Osteocyte (in vitro differentiated cells): ENCODE measurements at regions not wholly inside any gene's neighbourhood (a gene's known extent, or its start where the extent isn't known, plus 50 kb on each side); places are given as distances from the start of the nearest gene placed in this dataset.

Source experiments
- DNase-seq: peaks from one replicate; pipeline ENCODE4 v3.0.0; 2021; ENCODE audit warnings: mixed read lengths; ENCODE audit not compliant: unreplicated experiment; ENCODE audit errors: extremely low spot score
- H3K27ac Mint-ChIP-seq: one replicate; pipeline ENCODE4 v1.8.0; 2021; ENCODE audit warnings: mild to moderate bottlenecking, mixed read lengths; ENCODE audit not compliant: unreplicated experiment
- H3K27me3 Mint-ChIP-seq: one replicate; pipeline ENCODE4 v1.8.0; 2021; ENCODE audit warnings: mixed read lengths; ENCODE audit not compliant: unreplicated experiment
- H3K36me3 Mint-ChIP-seq: one replicate; pipeline ENCODE4 v1.8.0; 2021; ENCODE audit warnings: mixed read lengths; ENCODE audit not compliant: unreplicated experiment
- H3K4me1 Mint-ChIP-seq: one replicate; pipeline ENCODE4 v1.8.0; 2021; ENCODE audit warnings: mixed read lengths; ENCODE audit not compliant: unreplicated experiment
- H3K4me3 Mint-ChIP-seq: one replicate; pipeline ENCODE4 v1.8.0; 2021; ENCODE audit warnings: mild to moderate bottlenecking, moderate library complexity, mixed read lengths; ENCODE audit not compliant: unreplicated experiment
- H3K9me3 Mint-ChIP-seq: one replicate; pipeline ENCODE4 v1.8.0; 2021; ENCODE audit warnings: mixed read lengths; ENCODE audit not compliant: unreplicated experiment
- TF ChIP-seq, protein P1 (sequence below): fragments of 200-600 bp; sonication (generic); IDR thresholded peaks from 2 replicates; pipeline ENCODE4 v1.5.0; 2021; ENCODE audit warnings: antibody characterized with exemption, mild to moderate bottlenecking, moderate library complexity

DNA sequence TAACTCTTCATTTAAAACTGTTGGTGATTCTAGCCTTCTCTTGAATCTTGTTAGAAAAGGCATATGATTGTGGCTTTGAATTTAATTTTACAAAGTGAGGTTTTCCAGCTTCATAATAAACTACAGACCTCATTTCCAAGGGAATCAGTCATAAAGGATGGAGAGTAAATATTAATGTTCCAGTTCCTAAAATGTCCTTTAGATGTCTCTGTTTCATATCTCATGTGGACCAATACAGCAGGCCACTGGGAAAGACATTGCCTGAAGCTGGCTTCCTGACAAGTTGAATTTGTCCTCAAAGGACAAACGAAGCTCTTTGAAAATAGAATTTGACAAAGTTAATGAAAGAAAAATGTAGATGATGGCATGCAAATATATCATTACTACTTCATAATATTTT is 125.4 kb downstream of the ZNF330 start:
- Mint-ChIP-seq H3K36me3 (no peaks in the 10 kb centered on the region), H3K27me3 (peaks cover 2% of the 10 kb centered on the region), H3K4me3 (no peak overlapping the region), H3K27ac (no peak overlapping the region), H3K4me1 (peaks cover 21% of the 10 kb centered on the region), H3K9me3 (no peaks in the 10 kb centered on the region)
- no peak for DNase-seq
- TF ChIP-seq, protein P1, sequence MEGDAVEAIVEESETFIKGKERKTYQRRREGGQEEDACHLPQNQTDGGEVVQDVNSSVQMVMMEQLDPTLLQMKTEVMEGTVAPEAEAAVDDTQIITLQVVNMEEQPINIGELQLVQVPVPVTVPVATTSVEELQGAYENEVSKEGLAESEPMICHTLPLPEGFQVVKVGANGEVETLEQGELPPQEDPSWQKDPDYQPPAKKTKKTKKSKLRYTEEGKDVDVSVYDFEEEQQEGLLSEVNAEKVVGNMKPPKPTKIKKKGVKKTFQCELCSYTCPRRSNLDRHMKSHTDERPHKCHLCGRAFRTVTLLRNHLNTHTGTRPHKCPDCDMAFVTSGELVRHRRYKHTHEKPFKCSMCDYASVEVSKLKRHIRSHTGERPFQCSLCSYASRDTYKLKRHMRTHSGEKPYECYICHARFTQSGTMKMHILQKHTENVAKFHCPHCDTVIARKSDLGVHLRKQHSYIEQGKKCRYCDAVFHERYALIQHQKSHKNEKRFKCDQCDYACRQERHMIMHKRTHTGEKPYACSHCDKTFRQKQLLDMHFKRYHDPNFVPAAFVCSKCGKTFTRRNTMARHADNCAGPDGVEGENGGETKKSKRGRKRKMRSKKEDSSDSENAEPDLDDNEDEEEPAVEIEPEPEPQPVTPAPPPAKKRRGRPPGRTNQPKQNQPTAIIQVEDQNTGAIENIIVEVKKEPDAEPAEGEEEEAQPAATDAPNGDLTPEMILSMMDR = peak; percentile 78

DNA sequence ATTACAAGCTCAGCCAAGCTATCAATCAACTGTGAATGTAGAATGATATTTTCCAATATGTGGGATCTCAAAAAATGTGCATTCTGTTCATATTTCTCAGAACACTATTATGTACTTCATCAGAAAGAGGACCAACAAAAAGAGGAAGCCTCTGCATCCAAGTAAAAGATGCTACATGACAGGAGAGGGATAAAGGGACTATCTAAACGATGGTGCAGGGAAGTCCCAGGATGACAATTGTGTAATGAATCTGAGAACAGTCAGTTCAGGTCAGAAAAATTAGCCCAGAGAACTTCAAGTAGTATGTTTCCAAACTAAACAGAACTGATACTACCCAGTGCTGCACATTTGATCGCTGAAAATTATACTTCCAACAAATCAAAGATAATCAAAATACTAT is 127.0 kb downstream of the ZNF330 start:
- Mint-ChIP-seq H3K27ac (no peak overlapping the region), H3K9me3 (no peaks in the 10 kb centered on the region), H3K4me1 (peaks cover 24% of the 10 kb centered on the region), H3K4me3 (no peak overlapping the region), H3K36me3 (no peaks in the 10 kb centered on the region), H3K27me3 (peaks cover 2% of the 10 kb centered on the region)
- DNase-seq = no peak
- TF ChIP-seq, protein P1 = no peak

DNA sequence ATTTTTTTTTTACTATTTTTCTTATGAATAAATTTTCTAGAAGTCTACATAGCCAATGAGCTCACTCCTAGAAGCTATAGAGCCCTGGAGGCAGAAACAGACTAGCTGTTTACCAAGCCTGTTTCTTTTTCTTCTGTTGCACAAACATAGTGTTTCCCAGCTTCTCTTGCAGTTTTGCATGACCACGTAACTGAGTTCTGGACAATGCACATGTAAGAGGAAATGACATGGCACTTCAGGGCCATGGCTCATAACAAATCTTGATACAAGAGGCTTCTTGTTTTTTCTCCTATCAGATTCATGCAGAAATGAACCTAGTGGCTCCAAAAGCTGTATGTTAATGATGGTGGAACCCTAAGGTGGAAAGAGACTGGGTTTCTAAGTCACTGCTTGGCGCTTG is 127.4 kb downstream of the ZNF330 start:
- Mint-ChIP-seq H3K4me3 (no peak overlapping the region), H3K4me1 (peaks cover 28% of the 10 kb centered on the region), H3K27me3 (peaks cover 2% of the 10 kb centered on the region), H3K27ac (no peak overlapping the region), H3K36me3 (no peaks in the 10 kb centered on the region), H3K9me3 (no peaks in the 10 kb centered on the region)
- TF ChIP-seq, protein P1 = no peak
- no peak for DNase-seq

DNA sequence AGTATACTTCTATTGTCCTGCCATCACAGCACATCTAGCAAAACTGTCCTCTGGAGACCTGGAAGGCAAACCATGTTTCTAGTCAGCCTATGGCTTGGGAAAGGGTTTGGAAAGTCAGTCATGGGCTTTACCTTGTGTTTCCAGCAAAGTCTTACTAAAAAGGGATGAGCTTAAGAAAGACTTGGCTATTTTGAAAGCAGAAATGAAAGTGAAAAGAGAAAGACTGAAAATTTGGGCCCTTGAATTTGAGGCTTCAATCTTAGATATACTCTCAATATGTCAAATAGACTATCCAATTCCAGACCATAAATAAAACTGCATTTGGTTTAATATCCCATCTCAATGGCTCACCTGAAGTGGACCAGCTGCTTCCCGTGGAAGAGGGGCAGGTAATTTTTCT is 127.9 kb downstream of the ZNF330 start:
- TF ChIP-seq, protein P1 = no peak
- H3K4me3 Mint-ChIP-seq = no peak overlapping the region
- H3K9me3 Mint-ChIP-seq = peaks cover 3% of the 10 kb centered on the region
- no peak for DNase-seq
- H3K4me1 Mint-ChIP-seq = peaks cover 30% of the 10 kb centered on the region
- H3K36me3 Mint-ChIP-seq = no peaks in the 10 kb centered on the region
- H3K27me3 Mint-ChIP-seq = no peaks in the 10 kb centered on the region
- H3K27ac Mint-ChIP-seq = no peak overlapping the region

DNA sequence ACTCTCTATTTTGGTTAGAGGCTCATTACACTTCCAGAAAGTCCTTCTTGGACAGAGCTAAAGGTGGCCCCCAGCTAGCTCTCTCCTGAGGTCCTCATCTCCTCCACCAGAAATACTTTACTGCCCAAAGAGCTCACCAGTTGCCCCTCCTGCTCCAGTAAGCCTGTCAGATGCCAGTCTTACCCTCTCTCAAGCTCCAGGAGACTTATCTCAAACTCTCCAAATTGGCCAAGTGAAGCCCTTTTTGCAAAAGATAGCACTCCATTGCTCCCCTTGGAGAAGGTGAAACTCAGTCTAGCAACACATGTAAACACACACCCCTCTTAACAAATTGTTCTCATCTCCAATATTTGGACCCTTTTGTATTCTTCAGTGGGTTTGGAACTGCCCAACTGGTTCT is 128.5 kb downstream of the ZNF330 start:
- Mint-ChIP-seq H3K27me3 (no peaks in the 10 kb centered on the region), H3K4me1 (peaks cover 31% of the 10 kb centered on the region), H3K4me3 (no peak overlapping the region), H3K9me3 (peaks cover 7% of the 10 kb centered on the region), H3K27ac (no peak overlapping the region), H3K36me3 (no peaks in the 10 kb centered on the region)
- TF ChIP-seq, protein P1 = no peak
- no peak for DNase-seq
